ENCODE measurements at regions not wholly inside any gene's neighbourhood (a gene's known extent, or its start where the extent isn't known, plus 50 kb on each side); places are given as distances from the start of the nearest gene placed in this dataset.

DNA sequence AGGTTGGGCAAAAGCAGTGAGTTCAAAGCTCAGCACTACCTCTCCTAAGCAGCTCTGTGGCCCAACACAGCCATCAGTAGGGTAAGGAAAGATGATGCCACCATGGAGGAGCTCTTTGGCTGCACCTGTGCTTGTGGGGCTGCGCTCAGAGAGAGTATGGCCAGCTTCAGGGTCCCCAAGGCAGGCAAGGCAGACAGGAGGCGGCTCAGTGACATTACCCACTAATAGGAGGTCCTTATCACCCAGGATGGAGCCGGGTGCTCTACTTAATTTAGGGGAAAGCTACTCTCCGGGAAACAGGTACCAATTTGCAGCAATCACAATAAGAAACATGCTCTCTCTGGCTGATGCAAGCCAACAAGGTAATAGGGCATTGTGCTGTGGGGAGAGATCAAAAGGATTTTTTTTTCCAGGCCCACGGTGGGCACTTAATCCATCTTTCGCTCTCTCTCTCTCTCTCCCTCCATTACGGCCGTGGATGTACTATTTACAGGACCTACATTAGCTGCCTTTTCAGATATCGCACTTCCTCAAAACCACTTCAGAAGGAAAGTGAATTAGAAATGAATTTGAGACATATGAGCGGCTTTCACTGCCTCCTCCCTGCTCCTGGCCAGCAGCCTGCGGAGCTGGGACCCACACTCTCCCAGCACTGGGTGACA, 446.3 kb downstream of the SOX6 start:
- DNase-seq (ENCODE audit: low read depth), result no peak

DNA sequence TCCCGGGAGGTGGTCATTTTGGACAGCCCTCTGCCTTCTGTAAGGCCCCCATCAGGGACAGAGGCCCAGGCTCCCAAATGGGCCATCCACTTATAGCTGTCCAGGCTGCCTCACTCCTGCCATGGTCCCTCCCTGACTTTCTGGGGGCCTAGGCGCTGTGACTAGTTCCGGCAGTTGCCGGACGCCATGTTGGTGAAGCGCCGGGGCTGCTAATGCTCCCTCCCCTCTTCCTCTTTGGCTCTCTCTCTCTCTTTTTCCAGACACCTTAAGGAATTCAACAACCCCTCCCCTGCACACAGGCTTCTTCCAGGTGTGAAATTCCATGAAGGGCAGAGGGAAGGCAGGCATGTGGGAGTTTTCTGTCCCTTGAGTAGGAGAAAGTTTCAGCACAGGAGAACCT, 445.6 kb downstream of the SOX6 start:
- no peak for DNase-seq (ENCODE audit: low read depth)

DNA sequence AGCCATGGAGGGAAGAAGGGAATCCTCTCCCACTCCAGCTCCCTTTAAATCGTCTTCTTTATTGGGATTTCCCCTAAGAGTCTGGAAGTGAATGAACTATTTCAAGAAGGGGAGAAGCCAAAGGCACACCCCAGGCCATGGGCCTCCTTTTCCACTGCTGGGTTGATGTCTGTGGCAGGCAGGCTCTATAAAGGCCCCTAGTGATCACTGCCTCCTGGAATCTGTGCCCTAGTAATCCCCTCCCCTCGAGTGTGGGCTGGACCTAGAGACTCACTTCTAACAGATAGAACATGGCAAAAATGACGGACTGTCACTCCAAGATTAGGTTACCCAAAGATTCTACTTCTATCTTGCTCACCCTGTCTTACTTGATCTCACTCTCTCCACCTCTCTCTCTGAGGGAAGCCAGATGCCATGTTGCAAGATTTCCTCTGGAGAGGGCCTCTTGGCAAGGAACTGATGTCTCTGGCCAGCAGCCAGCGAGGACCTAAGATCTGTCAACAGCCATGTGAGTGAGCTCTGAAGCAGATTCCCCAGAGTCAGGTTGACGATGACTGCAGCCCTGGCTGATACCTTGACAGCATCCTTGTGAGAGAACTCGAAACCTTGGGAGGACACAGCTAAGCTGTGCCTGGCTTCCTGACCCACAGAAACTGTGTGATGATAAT, 444.8 kb downstream of the SOX6 start:
- no peak for DNase-seq (ENCODE audit: low read depth)

DNA sequence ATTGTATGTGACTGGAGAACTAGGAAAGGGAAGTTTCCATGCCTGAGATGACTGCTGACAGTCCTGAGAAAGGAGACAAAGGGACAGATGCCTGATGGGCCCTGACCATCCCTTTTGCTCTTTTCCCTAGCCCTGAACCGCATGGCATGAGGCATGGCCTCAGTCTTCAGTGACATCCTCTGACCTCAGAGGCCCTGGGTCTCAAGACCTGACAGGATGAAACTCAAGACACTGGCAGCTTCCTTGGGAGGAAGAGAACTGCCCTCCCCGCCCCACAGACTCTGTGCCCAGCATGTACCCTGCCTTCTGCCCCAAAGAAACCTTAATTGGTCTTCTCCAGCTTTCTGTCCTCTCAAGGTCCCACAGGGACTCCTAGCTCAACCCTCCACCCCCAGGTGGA, 444.1 kb downstream of the SOX6 start:
- no peak for DNase-seq (ENCODE audit: low read depth)

DNA sequence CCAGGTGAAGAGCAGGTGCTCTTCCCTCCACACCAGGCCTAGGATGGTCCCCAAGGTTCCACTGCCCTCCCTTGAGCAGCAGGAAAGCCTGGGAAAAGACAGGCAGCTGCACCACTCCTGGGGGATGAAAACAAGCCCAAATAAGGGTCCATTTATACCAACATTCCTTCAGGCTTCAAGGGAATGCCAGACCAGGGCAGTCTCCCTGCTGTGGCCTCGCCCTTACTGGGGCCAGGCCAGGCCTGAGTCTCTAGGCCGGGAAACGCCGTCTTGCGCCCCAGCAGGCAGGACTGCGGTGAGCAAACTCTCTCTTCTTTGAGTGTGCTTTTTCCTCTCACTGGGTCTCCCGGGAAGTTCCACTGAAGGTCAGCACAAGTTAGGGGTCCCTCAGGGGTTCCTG, 443.5 kb downstream of the SOX6 start:
- no peak for DNase-seq (ENCODE audit: low read depth)

DNA sequence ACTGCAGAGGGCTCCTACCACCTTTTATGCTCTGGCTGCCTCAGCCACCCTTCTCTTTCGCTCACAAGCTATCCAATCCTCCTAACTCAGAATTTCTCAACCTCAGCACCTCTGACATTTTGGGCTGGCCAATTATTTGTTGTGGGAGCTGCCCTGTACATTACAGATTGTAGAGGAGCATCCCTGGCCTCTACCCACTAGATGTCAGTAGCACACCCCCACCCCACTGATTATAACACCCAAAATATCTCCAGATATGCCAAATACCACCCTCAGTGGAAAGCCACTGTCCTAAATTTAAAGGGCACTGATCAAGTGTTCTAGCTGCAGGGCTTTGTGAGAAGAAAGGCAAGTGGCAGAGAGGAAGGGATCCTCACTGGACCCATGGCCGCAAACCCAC, 443.1 kb downstream of the SOX6 start:
- no peak for DNase-seq (ENCODE audit: low read depth)

Measured in RPMI7951 (cell line).